ENCODE measurements at regions not wholly inside any gene's neighbourhood (a gene's known extent, or its start where the extent isn't known, plus 50 kb on each side); places are given as distances from the start of the nearest gene placed in this dataset.

DNA sequence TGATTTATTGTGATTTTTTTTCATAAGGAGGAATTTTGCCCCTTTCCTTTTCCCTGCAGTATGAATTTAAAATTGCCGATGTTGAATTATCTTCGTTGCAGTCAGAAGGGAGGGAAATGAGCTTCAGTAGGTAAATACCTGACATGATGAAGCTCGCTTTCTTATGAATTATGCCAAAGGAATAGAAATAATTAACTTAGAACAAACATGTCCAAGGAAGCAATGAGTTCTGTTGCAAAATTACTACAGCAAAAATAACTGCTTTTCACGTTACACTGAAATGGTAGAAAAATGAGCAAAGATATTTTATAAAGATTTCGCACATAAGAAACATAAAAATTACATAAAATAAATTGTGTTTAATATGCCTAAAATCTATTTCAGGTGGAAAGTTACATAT is 91.1 kb upstream of the ZNF804A start:
- Mint-ChIP-seq H3K9me3 (peaks cover 3 to 8% (median 4%) of the 10 kb centered on the region in 3 donors), H3K27ac (no peak overlapping the region), H3K36me3 (no peaks in the 10 kb centered on the region), H3K4me3 (no peak overlapping the region), H3K4me1 (no peaks in the 10 kb centered on the region), H3K27me3 (no peaks in the 10 kb centered on the region)
- ATAC-seq (replicated peaks in 1 of 4) (no peak), DNase-seq (no peak)
- Histone ChIP-seq H3K4me3 (ENCODE audit: control insufficient read depth in 1 of 2, extremely low read depth in 1 of 2, low read length in 1 of 2) (no peak overlapping the region), H3K27ac (ENCODE audit: low read length) (no peak overlapping the region), H3K36me3 (ENCODE audit: control insufficient read depth in 2 of 2, extremely low read depth in 1 of 2, insufficient read depth in 1 of 2, low read length in 1 of 2) (no peaks in the 10 kb centered on the region), H3K4me1 (ENCODE audit: control insufficient read depth in 1 of 2, extremely low read depth in 1 of 2, insufficient read depth in 2 of 2, low read length in 2 of 2) (no peaks in the 10 kb centered on the region), H3K9me3 (no peaks in the 10 kb centered on the region), H3K27me3 (replicated peaks in 1 of 2; ENCODE audit: control insufficient read depth in 2 of 2, extremely low read depth in 1 of 2, insufficient read depth in 2 of 2, low read length in 1 of 2) (no peaks in the 10 kb centered on the region)
- WGBS (ENCODE audit: insufficient coverage) = no CpG with 5 or more reads among the region's 5 CpGs
- ChIA-PET POLR2A (no interaction called here), CTCF (no interaction called here)

DNA sequence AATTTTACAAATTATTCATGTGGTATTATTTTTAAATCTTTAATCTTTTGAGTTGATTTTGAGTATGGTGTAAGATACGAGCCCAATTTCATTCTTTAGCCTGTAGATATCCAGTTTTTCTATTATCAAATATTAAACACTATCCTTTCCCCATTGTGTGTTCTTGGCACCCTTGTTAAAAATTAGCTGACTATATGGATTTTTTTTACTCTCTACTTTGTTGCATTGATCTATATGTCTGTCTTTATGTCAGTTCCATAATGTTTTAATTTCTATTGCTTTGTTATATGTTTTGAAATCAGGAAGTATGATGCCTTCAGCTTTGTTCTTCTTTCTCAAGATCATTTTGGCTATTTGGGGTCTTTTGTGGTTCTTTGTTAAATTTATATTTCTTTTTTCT is 80.9 kb upstream of the ZNF804A start:
- Histone ChIP-seq H3K36me3 (ENCODE audit: control insufficient read depth in 2 of 2, extremely low read depth in 1 of 2, insufficient read depth in 1 of 2, low read length in 1 of 2) (no peaks in the 10 kb centered on the region), H3K4me3 (ENCODE audit: control insufficient read depth in 1 of 2, extremely low read depth in 1 of 2, low read length in 1 of 2) (no peak overlapping the region), H3K4me1 (ENCODE audit: control insufficient read depth in 1 of 2, extremely low read depth in 1 of 2, insufficient read depth in 2 of 2, low read length in 2 of 2) (no peaks in the 10 kb centered on the region), H3K27me3 (replicated peaks in 1 of 2; ENCODE audit: control insufficient read depth in 2 of 2, extremely low read depth in 1 of 2, insufficient read depth in 2 of 2, low read length in 1 of 2) (no peaks in the 10 kb centered on the region), H3K27ac (ENCODE audit: low read length) (no peak overlapping the region), H3K9me3 (peaks cover 2% of the 10 kb centered on the region)
- ChIA-PET CTCF (no interaction called here), POLR2A (no interaction called here)
- ATAC-seq (replicated peaks in 1 of 4) (no peak), DNase-seq (no peak)
- H3K36me3 Mint-ChIP-seq = no peaks in the 10 kb centered on the region
- no peaks in the 10 kb centered on the region for H3K4me1 Mint-ChIP-seq
- H3K27ac Mint-ChIP-seq = no peak overlapping the region
- no CpG with 5 or more reads among the region's 1 CpG for WGBS (ENCODE audit: insufficient coverage)
- peaks cover 0 to 5% (median 0%) of the 10 kb centered on the region in 3 donors for H3K9me3 Mint-ChIP-seq
- H3K4me3 Mint-ChIP-seq = no peak overlapping the region
- H3K27me3 Mint-ChIP-seq = no peaks in the 10 kb centered on the region

DNA sequence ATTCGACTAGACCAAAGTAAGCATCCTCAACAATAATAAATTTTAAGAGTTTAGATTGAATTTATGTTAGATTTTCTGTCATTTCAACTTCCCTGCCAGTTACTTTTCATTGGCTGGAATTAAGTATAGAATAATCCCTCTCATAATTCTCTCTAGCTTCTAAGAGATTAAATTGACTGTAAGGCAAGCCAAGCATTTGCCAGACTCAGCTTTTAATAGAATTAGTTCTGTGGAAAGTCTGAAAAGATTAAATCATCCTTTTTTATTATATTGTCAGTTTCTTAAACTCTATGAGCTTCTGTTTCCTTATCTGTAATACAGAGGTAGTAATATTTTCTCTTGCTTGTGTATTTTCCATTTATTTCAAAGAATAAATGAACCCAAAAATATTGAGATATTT is 77.9 kb upstream of the ZNF804A start:
- DNase-seq (no peak), ATAC-seq (replicated peaks in 1 of 4) (no peak)
- Histone ChIP-seq H3K4me1 (ENCODE audit: control insufficient read depth in 1 of 2, extremely low read depth in 1 of 2, insufficient read depth in 2 of 2, low read length in 2 of 2) (no peaks in the 10 kb centered on the region), H3K36me3 (ENCODE audit: control insufficient read depth in 2 of 2, extremely low read depth in 1 of 2, insufficient read depth in 1 of 2, low read length in 1 of 2) (no peaks in the 10 kb centered on the region), H3K27ac (ENCODE audit: low read length) (no peak overlapping the region), H3K27me3 (replicated peaks in 1 of 2; ENCODE audit: control insufficient read depth in 2 of 2, extremely low read depth in 1 of 2, insufficient read depth in 2 of 2, low read length in 1 of 2) (no peaks in the 10 kb centered on the region), H3K4me3 (ENCODE audit: control insufficient read depth in 1 of 2, extremely low read depth in 1 of 2, low read length in 1 of 2) (no peak overlapping the region), H3K9me3 (peaks cover 2% of the 10 kb centered on the region)
- H3K27me3 Mint-ChIP-seq = no peaks in the 10 kb centered on the region
- POLR2A ChIA-PET = no interaction called here
- no peak overlapping the region for H3K27ac Mint-ChIP-seq
- H3K4me3 Mint-ChIP-seq = no peak overlapping the region
- H3K9me3 Mint-ChIP-seq = peaks cover 0 to 3% (median 2%) of the 10 kb centered on the region in 3 donors
- H3K36me3 Mint-ChIP-seq = no peaks in the 10 kb centered on the region
- WGBS (ENCODE audit: insufficient coverage) = no CpG with 5 or more reads among the region's 1 CpG
- CTCF ChIA-PET = interaction anchor here in 1 of 2 donors (0.6 kb wide), 1 partner anchor 50 kb away, joined by 3 read pairs; no protein-coding TSS in a partner anchor
- no peaks in the 10 kb centered on the region for H3K4me1 Mint-ChIP-seq

DNA sequence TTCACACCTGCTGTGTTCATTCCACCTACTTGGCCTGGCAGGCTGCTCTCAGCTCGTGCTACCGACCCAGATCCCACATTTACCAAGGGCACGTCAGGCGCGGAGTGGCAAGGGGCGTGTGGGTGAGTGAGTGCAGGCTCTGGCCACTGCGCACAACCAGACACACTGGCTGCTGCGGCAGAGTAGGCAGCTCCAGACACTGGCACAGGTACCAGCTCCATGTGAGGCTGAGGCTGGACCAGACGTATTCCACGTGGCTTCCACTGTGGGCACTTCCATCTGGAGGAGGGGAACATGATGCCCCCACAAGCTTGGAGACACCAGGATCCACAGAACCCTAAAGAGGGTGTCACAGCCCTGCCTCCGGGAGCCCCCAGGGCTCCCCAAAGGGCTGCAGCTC is 74.6 kb upstream of the ZNF804A start:
- WGBS (ENCODE audit: insufficient coverage) = 93% methylated on average over 8 of the region's 11 CpGs

DNA sequence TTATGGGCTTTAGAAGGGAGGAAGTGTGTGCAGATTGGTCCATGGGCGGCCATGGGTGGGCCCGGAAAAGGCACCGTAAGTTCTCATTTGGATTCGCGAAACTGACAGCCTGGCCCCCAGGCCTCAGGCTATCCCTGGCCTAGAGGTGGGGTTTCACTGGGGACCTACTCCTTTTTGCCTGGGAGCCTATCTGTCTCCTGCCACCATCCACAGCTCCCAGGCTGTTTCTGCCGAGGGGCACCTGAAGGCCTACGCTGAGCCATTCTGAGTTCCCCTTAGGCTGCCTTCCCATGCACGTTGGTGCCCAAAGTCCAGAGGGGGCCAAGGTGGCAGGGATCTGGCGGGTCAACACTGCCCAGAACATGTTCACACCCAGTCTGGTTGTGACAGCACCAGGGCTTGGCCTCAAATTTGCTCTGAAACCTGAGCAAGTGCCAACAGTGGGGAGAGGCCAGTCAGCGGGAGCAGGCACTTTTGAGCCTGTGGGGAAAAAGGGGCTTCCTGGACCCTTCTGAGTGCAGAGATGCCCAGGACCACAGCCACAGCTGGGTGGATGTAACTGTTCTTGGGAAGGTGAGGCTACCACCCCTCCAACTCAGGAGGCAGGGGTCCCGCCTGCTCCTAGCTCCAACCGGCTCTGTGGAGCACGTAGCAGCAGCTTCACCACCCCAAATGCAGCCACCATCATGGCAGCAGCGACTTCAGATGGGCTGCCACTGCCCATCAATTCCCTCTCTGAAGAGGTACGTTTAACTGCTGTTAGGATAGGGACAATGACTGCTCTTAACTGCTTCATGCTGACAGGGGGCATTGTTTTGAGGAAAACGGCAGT is 73.6 kb upstream of the ZNF804A start:
- H3K4me1 Mint-ChIP-seq = no peaks in the 10 kb centered on the region
- H3K9me3 Mint-ChIP-seq = peaks cover 5 to 20% (median 19%) of the 10 kb centered on the region in 3 donors
- H3K9me3 ChIP-seq = peaks cover 3% of the 10 kb centered on the region
- ChIA-PET POLR2A (no interaction called here), CTCF (no interaction called here)
- no peaks in the 10 kb centered on the region for H3K36me3 ChIP-seq (ENCODE audit: control insufficient read depth in 2 of 2, extremely low read depth in 1 of 2, insufficient read depth in 1 of 2, low read length in 1 of 2)
- no peak for DNase-seq
- H3K27me3 ChIP-seq (replicated peaks in 1 of 2; ENCODE audit: control insufficient read depth in 2 of 2, extremely low read depth in 1 of 2, insufficient read depth in 2 of 2, low read length in 1 of 2) = no peaks in the 10 kb centered on the region
- 87% methylated on average over 14 of the region's 16 CpGs for WGBS (ENCODE audit: insufficient coverage)
- ATAC-seq (replicated peaks in 1 of 4) = no peak
- no peak overlapping the region for H3K27ac ChIP-seq (ENCODE audit: low read length)
- no peaks in the 10 kb centered on the region for H3K36me3 Mint-ChIP-seq
- H3K4me3 ChIP-seq (ENCODE audit: control insufficient read depth in 1 of 2, extremely low read depth in 1 of 2, low read length in 1 of 2) = no peak overlapping the region
- H3K27me3 Mint-ChIP-seq = no peaks in the 10 kb centered on the region
- no peak overlapping the region for H3K4me3 Mint-ChIP-seq
- no peak overlapping the region for H3K27ac Mint-ChIP-seq
- no peaks in the 10 kb centered on the region for H3K4me1 ChIP-seq (ENCODE audit: control insufficient read depth in 1 of 2, extremely low read depth in 1 of 2, insufficient read depth in 2 of 2, low read length in 2 of 2)

More for the DNA sequence above, 74.6 kb upstream of the ZNF804A start:
- Mint-ChIP-seq H3K27me3 (no peaks in the 10 kb centered on the region), H3K4me3 (no peak overlapping the region), H3K4me1 (no peaks in the 10 kb centered on the region), H3K27ac (no peak overlapping the region), H3K9me3 (peaks cover 5 to 16% (median 15%) of the 10 kb centered on the region in 3 donors), H3K36me3 (no peaks in the 10 kb centered on the region)
- H3K27ac ChIP-seq (ENCODE audit: low read length) = no peak overlapping the region
- ChIA-PET POLR2A (no interaction called here), CTCF (no interaction called here)
- H3K4me1 ChIP-seq (ENCODE audit: control insufficient read depth in 1 of 2, extremely low read depth in 1 of 2, insufficient read depth in 2 of 2, low read length in 2 of 2) = no peaks in the 10 kb centered on the region
- no peaks in the 10 kb centered on the region for H3K27me3 ChIP-seq (replicated peaks in 1 of 2; ENCODE audit: control insufficient read depth in 2 of 2, extremely low read depth in 1 of 2, insufficient read depth in 2 of 2, low read length in 1 of 2)
- DNase-seq (no peak), ATAC-seq (replicated peaks in 1 of 4) (no peak)
- H3K36me3 ChIP-seq (ENCODE audit: control insufficient read depth in 2 of 2, extremely low read depth in 1 of 2, insufficient read depth in 1 of 2, low read length in 1 of 2) = no peaks in the 10 kb centered on the region
- no peak overlapping the region for H3K4me3 ChIP-seq (ENCODE audit: control insufficient read depth in 1 of 2, extremely low read depth in 1 of 2, low read length in 1 of 2)
- peaks cover 3% of the 10 kb centered on the region for H3K9me3 ChIP-seq

DNA sequence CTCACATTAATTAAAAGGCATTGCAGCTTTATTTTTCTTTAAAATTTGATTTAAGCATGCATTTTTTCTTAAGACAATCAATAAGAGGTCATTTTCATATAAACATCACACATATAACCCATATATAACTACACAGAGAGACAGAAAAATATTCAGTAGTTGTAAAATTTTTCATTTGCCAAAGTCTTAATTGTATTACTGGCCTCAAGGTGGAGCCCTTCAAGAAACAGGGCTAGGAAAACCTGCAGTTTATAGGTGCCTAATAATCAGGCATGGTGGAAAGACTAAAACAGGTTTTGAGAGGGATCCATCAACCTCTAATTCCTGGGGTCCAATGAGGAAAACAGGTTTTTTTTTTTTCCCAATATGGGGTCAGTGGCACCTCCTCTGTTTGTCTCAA is 71.3 kb upstream of the ZNF804A start:
- Mint-ChIP-seq H3K4me1 (no peaks in the 10 kb centered on the region), H3K9me3 (peaks cover 5 to 23% (median 20%) of the 10 kb centered on the region in 3 donors), H3K27ac (no peak overlapping the region), H3K27me3 (no peaks in the 10 kb centered on the region), H3K4me3 (no peak overlapping the region), H3K36me3 (no peaks in the 10 kb centered on the region)
- no peaks in the 10 kb centered on the region for H3K4me1 ChIP-seq (ENCODE audit: control insufficient read depth in 1 of 2, extremely low read depth in 1 of 2, insufficient read depth in 2 of 2, low read length in 2 of 2)
- H3K9me3 ChIP-seq = peaks cover 3% of the 10 kb centered on the region
- no peak overlapping the region for H3K4me3 ChIP-seq (ENCODE audit: control insufficient read depth in 1 of 2, extremely low read depth in 1 of 2, low read length in 1 of 2)
- ChIA-PET CTCF (no interaction called here), POLR2A (no interaction called here)
- H3K27ac ChIP-seq (ENCODE audit: low read length) = no peak overlapping the region
- H3K27me3 ChIP-seq (replicated peaks in 1 of 2; ENCODE audit: control insufficient read depth in 2 of 2, extremely low read depth in 1 of 2, insufficient read depth in 2 of 2, low read length in 1 of 2) = no peaks in the 10 kb centered on the region
- no peak for DNase-seq
- no peaks in the 10 kb centered on the region for H3K36me3 ChIP-seq (ENCODE audit: control insufficient read depth in 2 of 2, extremely low read depth in 1 of 2, insufficient read depth in 1 of 2, low read length in 1 of 2)
- no peak for ATAC-seq (replicated peaks in 1 of 4)

DNA sequence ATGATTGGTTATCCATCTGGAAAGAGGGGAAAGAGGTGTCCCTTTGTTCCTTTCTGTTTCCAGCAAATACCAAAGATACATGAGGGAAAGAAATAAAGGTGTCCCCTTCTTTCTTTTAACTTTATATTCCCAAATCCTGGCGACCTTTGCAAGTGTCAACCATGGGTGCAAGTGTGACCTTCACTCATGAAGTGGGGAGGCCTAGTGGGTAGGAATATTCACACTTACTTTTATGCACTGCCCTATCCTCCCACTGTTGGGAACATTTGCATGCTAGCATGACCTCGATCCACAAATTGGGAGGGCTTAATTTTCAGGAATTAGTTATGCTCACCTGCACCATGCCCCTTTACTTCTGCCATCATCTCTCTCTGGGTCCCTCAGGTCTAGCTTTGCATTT is 70.2 kb upstream of the ZNF804A start:
- H3K9me3 ChIP-seq = peaks cover 3% of the 10 kb centered on the region
- Mint-ChIP-seq H3K4me1 (no peaks in the 10 kb centered on the region), H3K4me3 (no peak overlapping the region), H3K27ac (no peak overlapping the region), H3K27me3 (no peaks in the 10 kb centered on the region), H3K9me3 (peaks cover 5 to 23% (median 20%) of the 10 kb centered on the region in 3 donors), H3K36me3 (no peaks in the 10 kb centered on the region)
- CTCF ChIA-PET = no interaction called here
- H3K4me1 ChIP-seq (ENCODE audit: control insufficient read depth in 1 of 2, extremely low read depth in 1 of 2, insufficient read depth in 2 of 2, low read length in 2 of 2) = no peaks in the 10 kb centered on the region
- no peak for DNase-seq
- H3K36me3 ChIP-seq (ENCODE audit: control insufficient read depth in 2 of 2, extremely low read depth in 1 of 2, insufficient read depth in 1 of 2, low read length in 1 of 2) = no peaks in the 10 kb centered on the region
- no peak overlapping the region for H3K4me3 ChIP-seq (ENCODE audit: control insufficient read depth in 1 of 2, extremely low read depth in 1 of 2, low read length in 1 of 2)
- H3K27ac ChIP-seq (ENCODE audit: low read length) = no peak overlapping the region
- POLR2A ChIA-PET = no interaction called here
- no peaks in the 10 kb centered on the region for H3K27me3 ChIP-seq (replicated peaks in 1 of 2; ENCODE audit: control insufficient read depth in 2 of 2, extremely low read depth in 1 of 2, insufficient read depth in 2 of 2, low read length in 1 of 2)
- no peak for ATAC-seq (replicated peaks in 1 of 4)
- no CpG with 5 or more reads among the region's 2 CpGs for WGBS (ENCODE audit: insufficient coverage)
